ENCODE measurements at regions not wholly inside any gene's neighbourhood (a gene's known extent, or its start where the extent isn't known, plus 50 kb on each side); places are given as distances from the start of the nearest gene placed in this dataset.

DNA sequence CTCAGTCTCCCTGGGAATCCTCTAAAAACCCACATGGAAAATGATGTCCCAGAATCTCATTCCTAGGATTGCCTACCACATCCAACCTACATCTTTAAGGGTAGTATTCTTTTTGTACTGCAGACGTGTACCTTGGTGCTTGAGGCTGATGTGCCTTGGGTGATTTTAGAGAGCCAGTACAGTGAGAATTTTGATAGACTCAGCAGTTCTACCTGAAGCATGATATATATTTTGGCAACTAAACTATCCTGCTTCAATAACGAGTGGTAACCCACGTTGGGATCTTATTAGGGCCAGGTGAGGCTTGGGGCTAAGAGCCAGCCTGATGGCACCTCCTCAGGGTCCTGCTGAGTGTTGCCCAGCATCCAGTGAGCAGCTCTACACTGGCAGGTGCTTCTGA, 140.4 kb downstream of the ZNF518B start:
- no TSS peak for BruUV-seq (replicated peaks)
- Mint-ChIP-seq H3K36me3 (ENCODE audit: insufficient read depth, unreplicated experiment) (no peaks in the 10 kb centered on the region), H3K4me1 (ENCODE audit: low read depth, unreplicated experiment) (no peaks in the 10 kb centered on the region), H3K27ac (ENCODE audit: unreplicated experiment) (no peak overlapping the region), H3K4me3 (ENCODE audit: low read depth, unreplicated experiment) (no peak overlapping the region), H3K9me3 (ENCODE audit: low read depth, unreplicated experiment) (no peaks in the 10 kb centered on the region), H3K27me3 (ENCODE audit: unreplicated experiment) (peaks cover 20% of the 10 kb centered on the region)
- intact Hi-C loops (cut with micrococcal nuclease; ENCODE audit: unreplicated experiment), result no loop called here
- no peak for DNase-seq
- CTCF ChIA-PET, result no interaction called here
- TF ChIP-seq, protein P1, sequence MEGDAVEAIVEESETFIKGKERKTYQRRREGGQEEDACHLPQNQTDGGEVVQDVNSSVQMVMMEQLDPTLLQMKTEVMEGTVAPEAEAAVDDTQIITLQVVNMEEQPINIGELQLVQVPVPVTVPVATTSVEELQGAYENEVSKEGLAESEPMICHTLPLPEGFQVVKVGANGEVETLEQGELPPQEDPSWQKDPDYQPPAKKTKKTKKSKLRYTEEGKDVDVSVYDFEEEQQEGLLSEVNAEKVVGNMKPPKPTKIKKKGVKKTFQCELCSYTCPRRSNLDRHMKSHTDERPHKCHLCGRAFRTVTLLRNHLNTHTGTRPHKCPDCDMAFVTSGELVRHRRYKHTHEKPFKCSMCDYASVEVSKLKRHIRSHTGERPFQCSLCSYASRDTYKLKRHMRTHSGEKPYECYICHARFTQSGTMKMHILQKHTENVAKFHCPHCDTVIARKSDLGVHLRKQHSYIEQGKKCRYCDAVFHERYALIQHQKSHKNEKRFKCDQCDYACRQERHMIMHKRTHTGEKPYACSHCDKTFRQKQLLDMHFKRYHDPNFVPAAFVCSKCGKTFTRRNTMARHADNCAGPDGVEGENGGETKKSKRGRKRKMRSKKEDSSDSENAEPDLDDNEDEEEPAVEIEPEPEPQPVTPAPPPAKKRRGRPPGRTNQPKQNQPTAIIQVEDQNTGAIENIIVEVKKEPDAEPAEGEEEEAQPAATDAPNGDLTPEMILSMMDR (IDR thresholded peaks at IDR 0.05; ENCODE audit: unreplicated experiment), result no peak

DNA sequence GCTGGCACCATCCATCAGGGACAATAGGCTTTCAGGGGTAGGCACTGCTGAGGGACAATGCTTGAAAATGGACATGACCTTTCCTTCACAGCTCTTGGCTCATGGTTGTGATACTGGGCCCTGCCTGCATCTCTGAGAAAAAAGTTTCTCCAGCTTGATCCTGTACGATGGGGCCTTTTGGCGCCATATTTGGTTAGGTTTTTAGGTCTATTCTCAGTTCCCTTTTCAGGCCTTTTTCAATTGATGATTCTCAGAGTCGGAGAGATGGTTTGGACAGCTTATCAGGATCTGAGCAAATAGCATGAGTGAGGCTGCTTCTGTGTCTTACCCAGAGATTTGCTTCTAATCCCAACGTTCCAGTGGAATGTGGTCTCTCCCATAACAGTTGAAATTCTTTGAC, 141.6 kb downstream of the ZNF518B start:
- Mint-ChIP-seq H3K36me3 (ENCODE audit: insufficient read depth, unreplicated experiment) (no peaks in the 10 kb centered on the region), H3K4me3 (ENCODE audit: low read depth, unreplicated experiment) (no peak overlapping the region), H3K9me3 (ENCODE audit: low read depth, unreplicated experiment) (no peaks in the 10 kb centered on the region), H3K27ac (ENCODE audit: unreplicated experiment) (no peak overlapping the region), H3K27me3 (ENCODE audit: unreplicated experiment) (peaks cover 17% of the 10 kb centered on the region), H3K4me1 (ENCODE audit: low read depth, unreplicated experiment) (no peaks in the 10 kb centered on the region)
- CTCF ChIA-PET, result no interaction called here
- intact Hi-C loops (cut with micrococcal nuclease; ENCODE audit: unreplicated experiment), result no loop called here
- no peak for DNase-seq
- TF ChIP-seq, protein P1 (IDR thresholded peaks at IDR 0.05; ENCODE audit: unreplicated experiment), result no peak
- no TSS peak for BruUV-seq (replicated peaks)

DNA sequence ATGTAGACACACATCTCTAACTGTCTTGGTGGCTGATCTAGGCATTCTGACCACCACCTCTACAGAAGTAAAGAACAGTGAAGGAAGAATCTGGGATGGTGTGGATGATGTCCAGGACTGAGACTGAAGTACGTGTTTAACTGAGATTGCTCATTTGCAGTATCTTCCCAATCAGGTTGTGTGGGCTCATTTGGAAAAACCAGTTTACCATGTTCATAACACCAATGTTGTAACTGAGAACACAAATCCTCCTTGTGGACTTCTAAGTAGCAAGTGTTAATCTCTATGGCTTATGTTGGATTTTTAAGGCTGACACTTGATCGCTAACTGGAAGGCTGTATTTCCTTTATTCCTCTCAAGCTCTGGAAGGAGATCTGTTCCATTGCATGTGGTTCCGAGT, 144.7 kb downstream of the ZNF518B start:
- Mint-ChIP-seq H3K4me1 (ENCODE audit: low read depth, unreplicated experiment) (no peaks in the 10 kb centered on the region), H3K9me3 (ENCODE audit: low read depth, unreplicated experiment) (no peaks in the 10 kb centered on the region), H3K27me3 (ENCODE audit: unreplicated experiment) (peaks cover 34% of the 10 kb centered on the region), H3K27ac (ENCODE audit: unreplicated experiment) (no peak overlapping the region), H3K36me3 (ENCODE audit: insufficient read depth, unreplicated experiment) (no peaks in the 10 kb centered on the region), H3K4me3 (ENCODE audit: low read depth, unreplicated experiment) (no peak overlapping the region)
- BruUV-seq (replicated peaks), result no TSS peak
- CTCF ChIA-PET, result no interaction called here
- DNase-seq, result no peak
- intact Hi-C loops (cut with micrococcal nuclease; ENCODE audit: unreplicated experiment), result no loop called here
- TF ChIP-seq, protein P1 (IDR thresholded peaks at IDR 0.05; ENCODE audit: unreplicated experiment), result no peak

DNA sequence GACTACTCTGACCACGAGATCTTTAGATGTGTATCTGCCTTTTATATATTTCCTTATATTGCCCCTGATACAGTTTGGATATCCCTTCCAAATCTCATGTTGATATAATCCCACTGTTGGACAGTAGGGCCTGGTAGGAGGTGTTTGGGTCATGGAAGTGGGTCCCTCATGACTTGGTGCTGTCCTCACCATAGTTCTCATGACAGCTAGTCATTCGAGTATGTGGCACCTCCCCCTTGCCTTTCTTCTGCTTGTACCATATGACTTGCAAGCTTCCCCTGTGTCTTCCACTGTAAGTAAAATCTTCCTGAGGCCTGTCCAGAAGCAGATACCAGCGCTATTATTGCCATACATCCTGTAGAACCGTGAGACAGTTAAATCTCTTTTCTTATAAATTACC, 145.3 kb downstream of the ZNF518B start:
- H3K36me3 Mint-ChIP-seq (ENCODE audit: insufficient read depth, unreplicated experiment), result no peaks in the 10 kb centered on the region

More for the DNA sequence above, 145.3 kb downstream of the ZNF518B start:
- Mint-ChIP-seq H3K27me3 (ENCODE audit: unreplicated experiment) (peaks cover 34% of the 10 kb centered on the region), H3K9me3 (ENCODE audit: low read depth, unreplicated experiment) (no peaks in the 10 kb centered on the region), H3K4me1 (ENCODE audit: low read depth, unreplicated experiment) (no peaks in the 10 kb centered on the region), H3K27ac (ENCODE audit: unreplicated experiment) (no peak overlapping the region), H3K4me3 (ENCODE audit: low read depth, unreplicated experiment) (no peak overlapping the region)
- CTCF ChIA-PET, result no interaction called here
- TF ChIP-seq, protein P1 (IDR thresholded peaks at IDR 0.05; ENCODE audit: unreplicated experiment), result no peak
- intact Hi-C loops (cut with micrococcal nuclease; ENCODE audit: unreplicated experiment), result no loop called here
- DNase-seq, result no peak
- no TSS peak for BruUV-seq (replicated peaks)
